Stomach (tissue), 8 donors: ENCODE measurements at regions not wholly inside any gene's neighbourhood (a gene's known extent, or its start where the extent isn't known, plus 50 kb on each side); places are given as distances from the start of the nearest gene placed in this dataset.

Source experiments
- DNase-seq, 2 donors: peaks; one replicate each; pipeline versions ENCODE4 v3.0.0 to v3.0.0-alpha.2; 2013 to 2019
- H3K27ac ChIP-seq, 5 donors: fragments of 200-600 bp in 4 of 5; sonication (generic) in 4 of 5; one replicate each; pipeline ENCODE4 v1.5.1; 2013 to 2019; ENCODE audit warnings: mild to moderate bottlenecking in 1 of 5, moderate library complexity in 1 of 5
- H3K27me3 ChIP-seq, 3 donors: fragments of 200-600 bp; sonication (generic); one replicate each; pipeline ENCODE4 v1.5.1; 2017 to 2019; ENCODE audit warnings: mixed run types in 1 of 3
- H3K36me3 ChIP-seq, 4 donors: fragments of 200-600 bp; sonication (generic); 1 replicate in 3 of 4; 2 replicates in 1 of 4; pipeline ENCODE4 v1.5.1; 2016 to 2019
- H3K4me1 ChIP-seq, 4 donors: fragments of 200-600 bp; sonication (generic); one replicate each; pipeline ENCODE4 v1.5.1; 2016 to 2019
- H3K4me3 ChIP-seq, 4 donors: fragments of 200-600 bp; sonication (generic) in 3 of 4; one replicate each; pipeline ENCODE4 v1.5.1; 2016 to 2019; ENCODE audit warnings: mild to moderate bottlenecking in 1 of 4
- H3K9me3 ChIP-seq, 4 donors: fragments of 200-600 bp; sonication (generic); one replicate each; pipeline ENCODE4 v1.5.1; 2016 to 2019
- EP300 ChIP-seq: sonication (generic); formaldehyde crosslinking; IDR thresholded peaks from one replicate; pipeline ENCODE4 v1.6.1; 2017; ENCODE audit warnings: antibody characterized with exemption
- POLR2A ChIP-seq, 4 donors: fragments of 450-650 bp; IDR thresholded peaks; one replicate each; pipeline ENCODE4 v1.6.1; 2016; ENCODE audit warnings: antibody characterized with exemption in 4 of 4, control low read depth in 2 of 4, mild to moderate bottlenecking in 1 of 4, moderate library complexity in 1 of 4
- POLR2AphosphoS5 ChIP-seq, 3 donors: sonication (generic); formaldehyde crosslinking; IDR thresholded peaks; one replicate each; pipeline ENCODE4 v1.6.1; 2016; ENCODE audit warnings: antibody characterized with exemption in 3 of 3
- WGBS, 5 donors: extraction: QIAGEN DNeasy Blood & Tissue Kit in 3 of 5; methylation state at CpG; one replicate each; pipeline versions ENCODE4 v1.1.5 to v1.1.7; 2013 to 2018; 5-methylcytosine and 5-hydroxymethylcytosine counted together
- intact Hi-C: fragments of 100-400 bp; cut with DNase I; formaldehyde crosslinking; loops from one replicate; pipeline ENCODE4 v1.15.1; 2023; ENCODE audit warnings: low total_unique reads
- TF ChIP-seq, protein P1 (sequence below), 7 experiments: fragments of 450-650 bp in 4 of 7; fragments of 200-600 bp in 3 of 7; sonication (generic) in 3 of 7; IDR thresholded peaks; one replicate each; pipeline ENCODE4 v1.5.1; 2016 to 2019; ENCODE audit warnings: antibody characterized with exemption in 7 of 7, control low read depth in 2 of 7, mild to moderate bottlenecking in 1 of 7
- donor health status: healthy with polysubstance abuse.
- donor health status: Bipolar disorder and iron deficiency.
- donor health status: healthy.

DNA sequence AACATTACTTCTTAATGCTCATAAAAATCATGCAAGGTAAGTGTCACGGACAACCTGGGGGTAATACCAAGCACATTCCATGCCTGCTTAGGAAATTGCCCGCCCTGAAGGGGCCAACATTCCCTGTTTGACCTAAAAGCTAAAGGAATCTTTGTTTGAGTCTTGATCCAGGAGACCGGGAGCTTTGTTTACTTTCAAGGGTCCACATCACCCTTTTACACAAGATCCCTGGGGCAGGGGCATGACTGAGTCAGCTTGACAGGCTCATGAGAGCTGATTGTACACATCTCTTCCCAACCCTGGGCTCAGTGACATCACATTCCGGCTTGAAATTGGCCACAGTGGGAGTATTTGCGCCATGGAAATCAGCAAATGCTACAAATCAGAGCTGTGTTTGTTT is 248.1 kb upstream of the HABP2 start:
- Histone ChIP-seq H3K4me1 (no peaks in the 10 kb centered on the region), H3K4me3 (no peak overlapping the region), H3K27me3 (peaks cover 0 to 3% (median 0%) of the 10 kb centered on the region in 3 donors), H3K9me3 (no peaks in the 10 kb centered on the region), H3K27ac (no peak overlapping the region), H3K36me3 (no peaks in the 10 kb centered on the region)
- TF ChIP-seq EP300 (no peak), POLR2AphosphoS5 (IDR thresholded peaks at IDR 0.05) (no peak), POLR2A (IDR thresholded peaks at IDR 0.05) (no peak)
- TF ChIP-seq, protein P1, sequence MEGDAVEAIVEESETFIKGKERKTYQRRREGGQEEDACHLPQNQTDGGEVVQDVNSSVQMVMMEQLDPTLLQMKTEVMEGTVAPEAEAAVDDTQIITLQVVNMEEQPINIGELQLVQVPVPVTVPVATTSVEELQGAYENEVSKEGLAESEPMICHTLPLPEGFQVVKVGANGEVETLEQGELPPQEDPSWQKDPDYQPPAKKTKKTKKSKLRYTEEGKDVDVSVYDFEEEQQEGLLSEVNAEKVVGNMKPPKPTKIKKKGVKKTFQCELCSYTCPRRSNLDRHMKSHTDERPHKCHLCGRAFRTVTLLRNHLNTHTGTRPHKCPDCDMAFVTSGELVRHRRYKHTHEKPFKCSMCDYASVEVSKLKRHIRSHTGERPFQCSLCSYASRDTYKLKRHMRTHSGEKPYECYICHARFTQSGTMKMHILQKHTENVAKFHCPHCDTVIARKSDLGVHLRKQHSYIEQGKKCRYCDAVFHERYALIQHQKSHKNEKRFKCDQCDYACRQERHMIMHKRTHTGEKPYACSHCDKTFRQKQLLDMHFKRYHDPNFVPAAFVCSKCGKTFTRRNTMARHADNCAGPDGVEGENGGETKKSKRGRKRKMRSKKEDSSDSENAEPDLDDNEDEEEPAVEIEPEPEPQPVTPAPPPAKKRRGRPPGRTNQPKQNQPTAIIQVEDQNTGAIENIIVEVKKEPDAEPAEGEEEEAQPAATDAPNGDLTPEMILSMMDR (IDR thresholded peaks at IDR 0.05): no peak
- DNase-seq: no peak
- intact Hi-C loops: no loop called here
- WGBS, 5 donors: 64 to 76% (median 70%) methylated on average over 5 of the region's 5 CpGs

DNA sequence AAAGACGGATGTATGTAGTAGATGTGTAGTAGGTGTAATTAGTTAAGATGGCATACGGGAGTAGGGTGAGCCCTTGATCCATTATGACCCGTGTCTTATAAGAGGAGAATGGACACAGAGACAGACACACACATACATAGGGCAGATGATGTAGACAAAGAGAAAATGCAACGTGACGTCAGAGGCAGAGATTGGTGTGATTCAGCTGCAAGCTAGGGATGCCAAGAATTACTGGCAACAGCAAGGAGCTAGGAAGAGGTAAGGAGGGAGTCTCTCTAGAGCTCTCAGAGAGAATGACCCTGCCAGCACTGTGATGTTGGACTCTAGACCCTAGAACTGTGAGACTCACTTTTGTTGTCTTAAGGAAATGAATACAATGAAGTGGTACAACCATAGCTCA is 247.0 kb upstream of the HABP2 start:
- no peak overlapping the region for H3K27ac ChIP-seq
- H3K4me1 ChIP-seq: no peaks in the 10 kb centered on the region
- H3K36me3 ChIP-seq: no peaks in the 10 kb centered on the region
- H3K4me3 ChIP-seq: no peak overlapping the region
- 55 to 87% (median 76%) methylated on average over 5 of the region's 5 CpGs for WGBS, 5 donors
- H3K27me3 ChIP-seq: no peaks in the 10 kb centered on the region
- TF ChIP-seq EP300: no peak
- TF ChIP-seq, protein P1 (IDR thresholded peaks at IDR 0.05): no peak
- no peak for TF ChIP-seq POLR2A (IDR thresholded peaks at IDR 0.05)
- TF ChIP-seq POLR2AphosphoS5 (IDR thresholded peaks at IDR 0.05): no peak
- intact Hi-C loops: no loop called here
- no peaks in the 10 kb centered on the region for H3K9me3 ChIP-seq
- DNase-seq: peak in 1 of 2 donors; percentile 38

DNA sequence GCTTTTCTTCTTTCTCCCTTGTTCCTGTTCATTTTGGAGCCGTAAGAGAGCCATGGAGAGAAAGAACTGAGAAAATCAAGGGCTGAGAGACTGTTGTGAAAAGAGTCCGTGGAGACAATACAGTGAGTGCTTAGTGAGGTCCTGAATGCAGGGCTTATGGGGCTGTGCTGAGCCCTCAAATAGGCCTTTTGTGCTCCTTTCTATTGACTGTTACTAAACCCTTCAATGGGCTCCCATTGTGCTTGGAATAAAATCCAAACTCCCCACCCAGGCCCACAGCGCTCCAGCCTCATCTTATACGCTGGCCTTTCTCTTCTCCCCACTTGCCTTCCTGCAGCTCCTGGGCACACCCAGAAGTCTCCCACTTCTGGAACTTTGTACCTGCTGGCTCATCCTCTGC is 243.1 kb upstream of the HABP2 start:
- H3K27ac ChIP-seq: no peak overlapping the region
- no peaks in the 10 kb centered on the region for H3K27me3 ChIP-seq
- H3K9me3 ChIP-seq: no peaks in the 10 kb centered on the region
- TF ChIP-seq POLR2AphosphoS5 (IDR thresholded peaks at IDR 0.05) (no peak), POLR2A (IDR thresholded peaks at IDR 0.05) (no peak), EP300 (no peak)
- TF ChIP-seq, protein P1 (IDR thresholded peaks at IDR 0.05): no peak
- DNase-seq: no peak
- intact Hi-C loops: no loop called here
- WGBS, 5 donors: 81 to 95% (median 91%) methylated on average over 4 of the region's 4 CpGs
- H3K36me3 ChIP-seq: no peaks in the 10 kb centered on the region
- no peak overlapping the region for H3K4me3 ChIP-seq
- no peaks in the 10 kb centered on the region for H3K4me1 ChIP-seq

DNA sequence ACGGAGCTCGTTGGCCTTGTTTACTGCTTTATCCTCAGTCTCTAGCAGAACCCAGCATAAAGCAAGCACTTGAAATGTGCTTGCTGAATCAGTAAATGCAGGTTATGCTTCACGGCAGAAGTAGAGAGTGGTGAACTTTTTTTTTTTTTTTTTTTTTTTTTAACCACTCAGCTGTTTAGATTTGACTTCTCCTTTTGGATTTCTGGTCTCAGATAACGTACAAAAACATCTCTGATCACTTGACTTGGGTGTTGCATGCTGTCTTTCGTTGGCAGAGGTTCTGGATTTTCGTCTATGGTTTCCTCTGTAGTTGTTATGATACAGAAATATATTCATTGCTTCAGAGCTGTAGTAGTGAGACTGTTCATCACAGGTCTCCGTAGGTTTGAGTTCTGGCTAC is 242.5 kb upstream of the HABP2 start:
- TF ChIP-seq EP300 (no peak), POLR2A (IDR thresholded peaks at IDR 0.05) (no peak), POLR2AphosphoS5 (IDR thresholded peaks at IDR 0.05) (no peak)
- TF ChIP-seq, protein P1 (IDR thresholded peaks at IDR 0.05): no peak
- WGBS, 5 donors: 49 to 64% (median 62%) methylated on average over 7 of the region's 7 CpGs
- Histone ChIP-seq H3K4me1 (no peaks in the 10 kb centered on the region), H3K4me3 (no peak overlapping the region), H3K27me3 (no peaks in the 10 kb centered on the region), H3K27ac (no peak overlapping the region), H3K9me3 (no peaks in the 10 kb centered on the region), H3K36me3 (no peaks in the 10 kb centered on the region)
- intact Hi-C loops: no loop called here
- no peak for DNase-seq
